ENCODE measurements at regions not wholly inside any gene's neighbourhood (a gene's known extent, or its start where the extent isn't known, plus 50 kb on each side); places are given as distances from the start of the nearest gene placed in this dataset.

GRCh38 chr6:66926060-66926459, 1219.0 kb upstream of the EYS start:
- Mint-ChIP-seq H3K4me1 (ENCODE audit: low read depth) (no peaks in the 10 kb centered on the region), H3K4me3 (ENCODE audit: unreplicated experiment) (no peak overlapping the region), H3K36me3 (ENCODE audit: low read depth) (no peaks in the 10 kb centered on the region), H3K27ac (ENCODE audit: unreplicated experiment) (no peak overlapping the region), H3K27me3 (ENCODE audit: low read depth) (no peaks in the 10 kb centered on the region), H3K9me3 (ENCODE audit: low read depth) (peaks cover 20% of the 10 kb centered on the region)
- no peak for DNase-seq (ENCODE audit: low spot score)
- peak; percentile 67 for TF ChIP-seq CTCF (IDR thresholded peaks at IDR 0.05)

- DNase-seq (ENCODE audit: low spot score) = no peak
- no peak overlapping the region for H3K27ac Mint-ChIP-seq (ENCODE audit: unreplicated experiment)
- no peaks in the 10 kb centered on the region for H3K9me3 Mint-ChIP-seq (ENCODE audit: low read depth)
Observed at GRCh38 chr6:66913657-66914056, 1206.6 kb upstream of the EYS start.

DNA sequence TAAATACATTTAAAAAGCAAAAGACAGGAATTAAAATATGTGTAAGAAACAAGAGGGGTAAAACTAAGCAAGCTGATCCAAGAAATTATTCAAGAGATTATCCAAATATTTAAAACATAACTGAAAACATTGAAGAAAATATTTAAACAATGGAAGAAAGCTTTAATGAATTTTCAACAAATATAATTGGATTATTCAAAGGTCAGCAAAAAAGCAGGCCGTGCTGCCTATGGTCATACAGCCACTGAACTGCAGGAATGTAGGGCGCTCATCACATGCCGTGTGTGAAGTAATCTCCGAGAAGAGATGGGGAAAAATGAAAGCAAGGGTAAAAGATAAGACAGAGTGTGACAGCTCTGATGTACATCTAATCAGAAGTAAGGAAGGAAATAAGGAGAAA, 1195.4 kb upstream of the EYS start:
- Mint-ChIP-seq H3K27ac (ENCODE audit: unreplicated experiment) (no peak overlapping the region), H3K27me3 (ENCODE audit: low read depth) (no peaks in the 10 kb centered on the region), H3K4me3 (ENCODE audit: unreplicated experiment) (no peak overlapping the region), H3K4me1 (ENCODE audit: low read depth) (no peaks in the 10 kb centered on the region), H3K36me3 (ENCODE audit: low read depth) (no peaks in the 10 kb centered on the region), H3K9me3 (ENCODE audit: low read depth) (peaks cover 8% of the 10 kb centered on the region)
- no peak for DNase-seq (ENCODE audit: low spot score)
- no peak for TF ChIP-seq CTCF (IDR thresholded peaks at IDR 0.05)

More at GRCh38 chr6:66913657-66914056, 1206.6 kb upstream of the EYS start:
- Mint-ChIP-seq H3K4me3 (ENCODE audit: unreplicated experiment) (no peak overlapping the region), H3K4me1 (ENCODE audit: low read depth) (no peaks in the 10 kb centered on the region), H3K36me3 (ENCODE audit: low read depth) (no peaks in the 10 kb centered on the region), H3K27me3 (ENCODE audit: low read depth) (no peaks in the 10 kb centered on the region)
- no peak for TF ChIP-seq CTCF (IDR thresholded peaks at IDR 0.05)

DNA sequence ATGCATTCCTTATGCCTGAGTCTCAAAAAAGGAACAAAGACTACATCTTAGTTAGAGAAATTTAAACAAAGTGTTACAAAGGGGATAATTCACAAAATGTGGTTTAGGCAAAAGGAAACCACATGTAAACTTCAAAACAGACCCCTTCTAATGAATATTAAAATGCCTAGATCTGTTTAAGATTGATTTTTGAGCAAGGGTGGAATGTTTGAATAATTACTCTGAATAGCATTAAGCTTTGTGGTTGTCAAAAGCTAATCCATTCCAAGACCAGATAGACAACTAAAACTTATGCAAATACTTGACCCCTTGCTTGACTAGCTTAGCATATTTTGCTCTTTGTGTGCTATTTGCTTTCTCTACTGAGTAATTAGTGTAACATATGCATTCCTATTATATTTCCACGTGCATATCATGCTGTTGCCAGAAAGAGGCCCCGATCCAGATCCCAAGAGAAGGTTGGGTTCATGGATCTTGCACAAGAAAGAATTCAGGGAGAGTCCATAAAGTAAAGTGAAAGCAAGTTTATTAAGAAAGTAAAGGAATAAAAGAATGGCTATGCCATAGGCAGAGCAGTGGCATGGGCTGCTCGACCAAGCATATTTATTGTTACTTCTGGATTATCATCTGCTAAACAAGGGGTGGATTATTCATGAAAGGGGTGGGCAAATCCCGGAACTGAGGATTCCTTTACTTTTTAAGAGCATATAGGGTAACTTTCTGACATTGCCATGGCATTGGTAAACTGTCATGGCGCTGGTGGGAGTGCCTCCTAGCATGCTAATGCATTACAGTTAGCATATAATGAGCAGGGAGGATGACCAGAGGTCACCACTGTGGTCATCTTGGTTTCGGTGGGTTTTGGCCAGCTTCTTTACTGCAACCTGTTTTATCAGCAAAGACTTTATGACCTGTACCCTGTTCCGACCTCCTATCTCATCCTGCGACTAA, 1193.4 kb upstream of the EYS start:
- TF ChIP-seq CTCF (IDR thresholded peaks at IDR 0.05) = no peak
- DNase-seq (ENCODE audit: low spot score) = no peak
- Mint-ChIP-seq H3K27ac (ENCODE audit: unreplicated experiment) (no peak overlapping the region), H3K9me3 (ENCODE audit: low read depth) (peaks cover 22% of the 10 kb centered on the region), H3K4me1 (ENCODE audit: low read depth) (no peaks in the 10 kb centered on the region), H3K27me3 (ENCODE audit: low read depth) (no peaks in the 10 kb centered on the region), H3K4me3 (ENCODE audit: unreplicated experiment) (no peak overlapping the region), H3K36me3 (ENCODE audit: low read depth) (no peaks in the 10 kb centered on the region)

- no peak for TF ChIP-seq CTCF (IDR thresholded peaks at IDR 0.05)
- Mint-ChIP-seq H3K27me3 (ENCODE audit: low read depth) (no peaks in the 10 kb centered on the region), H3K36me3 (ENCODE audit: low read depth) (no peaks in the 10 kb centered on the region), H3K27ac (ENCODE audit: unreplicated experiment) (no peak overlapping the region), H3K4me3 (ENCODE audit: unreplicated experiment) (no peak overlapping the region), H3K4me1 (ENCODE audit: low read depth) (no peaks in the 10 kb centered on the region), H3K9me3 (ENCODE audit: low read depth) (peaks cover 24% of the 10 kb centered on the region)
- DNase-seq (ENCODE audit: low spot score) = no peak
Observed at GRCh38 chr6:66897576-66897975, 1190.5 kb upstream of the EYS start.
